ENCODE measurements at regions not wholly inside any gene's neighbourhood (a gene's known extent, or its start where the extent isn't known, plus 50 kb on each side); places are given as distances from the start of the nearest gene placed in this dataset.

GRCh38 chr5:53249529-53250200, 140.1 kb upstream of the MOCS2 start:
- CTCF ChIA-PET = no interaction called here
- no peaks in the 10 kb centered on the region for H3K9me3 Mint-ChIP-seq (ENCODE audit: low read depth, unreplicated experiment)
- no peak overlapping the region for H3K27ac Mint-ChIP-seq (ENCODE audit: unreplicated experiment)
- H3K27me3 Mint-ChIP-seq (ENCODE audit: unreplicated experiment) = no peaks in the 10 kb centered on the region
- no peak for DNase-seq
- peaks cover 9% of the 10 kb centered on the region for H3K4me1 Mint-ChIP-seq (ENCODE audit: low read depth, unreplicated experiment)
- BruUV-seq (replicated peaks) = no TSS peak
- peaks cover 4% of the 10 kb centered on the region for H3K36me3 Mint-ChIP-seq (ENCODE audit: insufficient read depth, unreplicated experiment)
- intact Hi-C loops (cut with micrococcal nuclease; ENCODE audit: unreplicated experiment) = loop anchor here (10.0 kb wide), 1 partner anchor 975 kb away; no protein-coding TSS in a partner anchor
- TF ChIP-seq, protein P1, sequence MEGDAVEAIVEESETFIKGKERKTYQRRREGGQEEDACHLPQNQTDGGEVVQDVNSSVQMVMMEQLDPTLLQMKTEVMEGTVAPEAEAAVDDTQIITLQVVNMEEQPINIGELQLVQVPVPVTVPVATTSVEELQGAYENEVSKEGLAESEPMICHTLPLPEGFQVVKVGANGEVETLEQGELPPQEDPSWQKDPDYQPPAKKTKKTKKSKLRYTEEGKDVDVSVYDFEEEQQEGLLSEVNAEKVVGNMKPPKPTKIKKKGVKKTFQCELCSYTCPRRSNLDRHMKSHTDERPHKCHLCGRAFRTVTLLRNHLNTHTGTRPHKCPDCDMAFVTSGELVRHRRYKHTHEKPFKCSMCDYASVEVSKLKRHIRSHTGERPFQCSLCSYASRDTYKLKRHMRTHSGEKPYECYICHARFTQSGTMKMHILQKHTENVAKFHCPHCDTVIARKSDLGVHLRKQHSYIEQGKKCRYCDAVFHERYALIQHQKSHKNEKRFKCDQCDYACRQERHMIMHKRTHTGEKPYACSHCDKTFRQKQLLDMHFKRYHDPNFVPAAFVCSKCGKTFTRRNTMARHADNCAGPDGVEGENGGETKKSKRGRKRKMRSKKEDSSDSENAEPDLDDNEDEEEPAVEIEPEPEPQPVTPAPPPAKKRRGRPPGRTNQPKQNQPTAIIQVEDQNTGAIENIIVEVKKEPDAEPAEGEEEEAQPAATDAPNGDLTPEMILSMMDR (IDR thresholded peaks at IDR 0.05; ENCODE audit: unreplicated experiment) = no peak
- no peak overlapping the region for H3K4me3 Mint-ChIP-seq (ENCODE audit: low read depth, unreplicated experiment)

DNA sequence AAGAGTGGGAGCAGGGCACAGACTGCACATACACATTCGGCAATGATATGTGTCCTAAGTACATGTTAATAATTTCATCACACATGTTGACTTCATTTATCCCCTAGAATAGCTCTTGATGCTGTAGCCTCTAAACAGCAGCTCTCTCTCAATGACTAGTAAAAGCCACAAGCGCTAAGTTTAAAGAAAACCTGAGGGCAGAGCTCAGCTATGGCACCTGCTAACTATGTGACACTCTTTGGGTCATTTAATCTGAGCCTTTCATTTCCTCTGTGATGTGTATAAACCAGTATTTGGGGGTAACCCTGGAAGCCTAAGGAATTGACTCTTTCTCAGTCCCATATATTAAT, 140.6 kb upstream of the MOCS2 start:
- CTCF ChIA-PET = no interaction called here
- Mint-ChIP-seq H3K4me3 (ENCODE audit: low read depth, unreplicated experiment) (no peak overlapping the region), H3K27ac (ENCODE audit: unreplicated experiment) (no peak overlapping the region), H3K4me1 (ENCODE audit: low read depth, unreplicated experiment) (peaks cover 9% of the 10 kb centered on the region), H3K36me3 (ENCODE audit: insufficient read depth, unreplicated experiment) (peaks cover 4% of the 10 kb centered on the region), H3K27me3 (ENCODE audit: unreplicated experiment) (no peaks in the 10 kb centered on the region), H3K9me3 (ENCODE audit: low read depth, unreplicated experiment) (no peaks in the 10 kb centered on the region)
- DNase-seq = no peak
- BruUV-seq (replicated peaks) = no TSS peak
- TF ChIP-seq, protein P1 (IDR thresholded peaks at IDR 0.05; ENCODE audit: unreplicated experiment) = no peak
- intact Hi-C loops (cut with micrococcal nuclease; ENCODE audit: unreplicated experiment) = no loop called here

DNA sequence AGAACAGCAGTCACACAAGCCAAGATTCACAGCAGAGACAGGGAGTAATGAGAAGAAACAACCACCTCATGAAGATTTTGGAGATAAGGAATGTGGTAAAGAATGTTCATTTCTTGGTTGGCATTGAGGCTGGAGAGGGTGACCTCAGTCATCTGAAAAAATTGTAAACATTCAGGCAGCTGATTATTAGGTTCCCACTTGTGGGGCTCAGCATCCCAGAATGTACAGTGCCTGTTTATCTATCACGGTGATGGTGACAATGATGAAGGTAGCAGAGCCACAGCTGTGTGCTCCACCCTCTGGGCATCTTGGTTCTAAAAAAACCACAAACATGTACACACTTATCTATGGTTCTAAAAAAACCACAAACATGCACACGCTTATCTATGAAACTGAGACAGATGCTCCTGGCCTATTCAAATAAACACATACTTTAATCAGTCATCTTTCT, 143.9 kb upstream of the MOCS2 start:
- TF ChIP-seq, protein P1 (IDR thresholded peaks at IDR 0.05; ENCODE audit: unreplicated experiment) = no peak
- Mint-ChIP-seq H3K4me1 (ENCODE audit: low read depth, unreplicated experiment) (peaks cover 9% of the 10 kb centered on the region), H3K36me3 (ENCODE audit: insufficient read depth, unreplicated experiment) (peaks cover 4% of the 10 kb centered on the region), H3K27ac (ENCODE audit: unreplicated experiment) (no peak overlapping the region), H3K27me3 (ENCODE audit: unreplicated experiment) (no peaks in the 10 kb centered on the region), H3K4me3 (ENCODE audit: low read depth, unreplicated experiment) (no peak overlapping the region), H3K9me3 (ENCODE audit: low read depth, unreplicated experiment) (no peaks in the 10 kb centered on the region)
- DNase-seq = no peak
- intact Hi-C loops (cut with micrococcal nuclease; ENCODE audit: unreplicated experiment) = no loop called here
- BruUV-seq (replicated peaks) = no TSS peak
- CTCF ChIA-PET = no interaction called here

GRCh38 chr5:53256746-53257145, 147.2 kb upstream of the MOCS2 start:
- no peaks in the 10 kb centered on the region for H3K36me3 Mint-ChIP-seq (ENCODE audit: insufficient read depth, unreplicated experiment)
- CTCF ChIA-PET = no interaction called here
- no peak overlapping the region for H3K27ac Mint-ChIP-seq (ENCODE audit: unreplicated experiment)
- no TSS peak for BruUV-seq (replicated peaks)
- no peaks in the 10 kb centered on the region for H3K9me3 Mint-ChIP-seq (ENCODE audit: low read depth, unreplicated experiment)
- TF ChIP-seq, protein P1 (IDR thresholded peaks at IDR 0.05; ENCODE audit: unreplicated experiment) = no peak
- no peak overlapping the region for H3K4me3 Mint-ChIP-seq (ENCODE audit: low read depth, unreplicated experiment)
- intact Hi-C loops (cut with micrococcal nuclease; ENCODE audit: unreplicated experiment) = no loop called here
- H3K4me1 Mint-ChIP-seq (ENCODE audit: low read depth, unreplicated experiment) = no peaks in the 10 kb centered on the region
- no peak for DNase-seq
- no peaks in the 10 kb centered on the region for H3K27me3 Mint-ChIP-seq (ENCODE audit: unreplicated experiment)
